ENCODE measurements at regions not wholly inside any gene's neighbourhood (a gene's known extent, or its start where the extent isn't known, plus 50 kb on each side); places are given as distances from the start of the nearest gene placed in this dataset.

- TF ChIP-seq CTCF (IDR thresholded peaks at IDR 0.05; ENCODE audit: extremely low read depth in 1 of 2, insufficient read depth in 1 of 2, low read depth in 1 of 2, low read length in 2 of 2): no peak
- TF ChIP-seq POLR2A (IDR thresholded peaks at IDR 0.05; ENCODE audit: low read depth, low read length): no peak
- TF ChIP-seq JUN (IDR thresholded peaks at IDR 0.05; ENCODE audit: borderline replicate concordance, insufficient read depth, insufficient read length, low read depth): no peak
- no peak for TF ChIP-seq EZH2 (IDR thresholded peaks at IDR 0.05; ENCODE audit: borderline replicate concordance, low read depth, low read length, severe bottlenecking)
Measured at GRCh38 chr16:13629704-13630103, 290.2 kb upstream of the ERCC4 start.

All from endothelial cell of umbilical vein (primary cell).